Thoracic aorta (tissue), 2 donors: ENCODE measurements at regions not wholly inside any gene's neighbourhood (a gene's known extent, or its start where the extent isn't known, plus 50 kb on each side); places are given as distances from the start of the nearest gene placed in this dataset.

ENCODE experiments used
- ATAC-seq: fragments of 150-250 bp; one replicate; pipeline ENCODE4 v1.8.0; 2017; ENCODE audit warnings: low read depth; ENCODE audit not compliant: insufficient number of reproducible peaks, low FRiP score
- DNase-seq: peaks from one replicate; pipeline ENCODE4 v3.0.0-alpha.2; 2020; ENCODE audit warnings: low spot score
- H3K27ac ChIP-seq, 2 donors: fragments of 200-600 bp; sonication (generic); 1 replicate in 1 of 2; 2 replicates in 1 of 2; pipeline ENCODE4 v1.5.1; 2016; ENCODE audit warnings: mild to moderate bottlenecking in 2 of 2, moderate library complexity in 2 of 2
- H3K27me3 ChIP-seq: fragments of 200-600 bp; sonication (generic); replicated peaks from 2 replicates; pipeline ENCODE4 v1.6.0; 2016; ENCODE audit warnings: mild to moderate bottlenecking; ENCODE audit not compliant: insufficient read depth
- H3K36me3 ChIP-seq: fragments of 200-600 bp; sonication (generic); one replicate; pipeline ENCODE4 v1.5.1; 2016
- H3K4me1 ChIP-seq, 2 donors: fragments of 200-600 bp; sonication (generic); 1 replicate in 1 of 2; 2 replicates in 1 of 2; pipeline versions ENCODE4 v1.5.1 to v1.6.0; 2016; ENCODE audit warnings: low read depth in 2 of 2, mild to moderate bottlenecking in 1 of 2; ENCODE audit not compliant: control insufficient read depth in 1 of 2
- H3K4me3 ChIP-seq: fragments of 200-600 bp; sonication (generic); 2 replicates; pipeline ENCODE4 v1.5.1; 2016; ENCODE audit warnings: mild to moderate bottlenecking
- H3K9me3 ChIP-seq: fragments of 200-600 bp; sonication (generic); 2 replicates; pipeline ENCODE4 v1.5.1; 2016
- CTCF ChIP-seq: fragments of 200-600 bp; sonication (generic); IDR thresholded peaks from one replicate; pipeline ENCODE4 v1.5.1; 2019; ENCODE audit warnings: antibody characterized with exemption

GRCh38 chr12:113684908-113685782 is 213.5 kb upstream of the LHX5 start:
- Histone ChIP-seq H3K27ac (no peak overlapping the region), H3K4me1 (no peaks in the 10 kb centered on the region), H3K36me3 (no peaks in the 10 kb centered on the region), H3K27me3 (no peaks in the 10 kb centered on the region), H3K4me3 (no peak overlapping the region), H3K9me3 (no peaks in the 10 kb centered on the region)
- ATAC-seq: no peak
- TF ChIP-seq CTCF: no peak
- DNase-seq: no peak

- Histone ChIP-seq H3K36me3 (no peaks in the 10 kb centered on the region), H3K27ac (no peak overlapping the region), H3K9me3 (no peaks in the 10 kb centered on the region), H3K4me1 (no peaks in the 10 kb centered on the region), H3K4me3 (no peak overlapping the region), H3K27me3 (no peaks in the 10 kb centered on the region)
- DNase-seq (no peak), ATAC-seq (no peak)
- TF ChIP-seq CTCF: no peak
These were observed 212.6 kb upstream of the LHX5 start for GRCh38 chr12:113684053-113684907.

GRCh38 chr12:113683574-113683973 is 211.9 kb upstream of the LHX5 start:
- Histone ChIP-seq H3K27ac (no peak overlapping the region), H3K4me1 (no peaks in the 10 kb centered on the region), H3K36me3 (no peaks in the 10 kb centered on the region), H3K4me3 (no peak overlapping the region), H3K27me3 (no peaks in the 10 kb centered on the region), H3K9me3 (no peaks in the 10 kb centered on the region)
- DNase-seq (no peak), ATAC-seq (no peak)
- TF ChIP-seq CTCF: no peak

GRCh38 chr12:113680868-113681267 is 209.2 kb upstream of the LHX5 start:
- no peaks in the 10 kb centered on the region for H3K27me3 ChIP-seq

More at GRCh38 chr12:113680868-113681267, 209.2 kb upstream of the LHX5 start:
- Histone ChIP-seq H3K27ac (no peak overlapping the region), H3K36me3 (no peaks in the 10 kb centered on the region), H3K4me1 (no peaks in the 10 kb centered on the region), H3K9me3 (no peaks in the 10 kb centered on the region), H3K4me3 (no peak overlapping the region)
- no peak for TF ChIP-seq CTCF
- DNase-seq (no peak), ATAC-seq (no peak)
